ENCODE measurements at regions not wholly inside any gene's neighbourhood (a gene's known extent, or its start where the extent isn't known, plus 50 kb on each side); places are given as distances from the start of the nearest gene placed in this dataset.

- POLR2A ChIA-PET (ENCODE audit: unreplicated experiment), result no interaction called here
- H4K91ac ChIP-seq (ENCODE audit: insufficient read depth, low read depth, low read length), result no peak overlapping the region
- H3K27me3 ChIP-seq (ENCODE audit: control insufficient read depth, insufficient read depth, low read length), result no peaks in the 10 kb centered on the region
- dilution Hi-C loops (cut with HindIII; ENCODE audit: low sequenced_read_pairs, unreplicated experiment), result no loop called here
- in situ Hi-C loops (cut with MboI; ENCODE audit: low sequenced_read_pairs), result no loop called here
- no peak overlapping the region for H3K27ac ChIP-seq (ENCODE audit: insufficient read depth, low read length)
- no peak for TF ChIP-seq BHLHE40 (IDR thresholded peaks at IDR 0.05; ENCODE audit: low read depth, low read length)
- TF ChIP-seq NFE2L2 (IDR thresholded peaks at IDR 0.05; ENCODE audit: low read depth, low read length), result no peak
- TF ChIP-seq USF2 (IDR thresholded peaks at IDR 0.05; ENCODE audit: low read depth, low read length), result no peak
- no peak for TF ChIP-seq ELK1 (IDR thresholded peaks at IDR 0.05; ENCODE audit: borderline replicate concordance, low read depth, low read length)
- no peak for TF ChIP-seq MXI1 (IDR thresholded peaks at IDR 0.05; ENCODE audit: borderline replicate concordance, low read depth, low read length)
- no peak for TF ChIP-seq RCOR1 (IDR thresholded peaks at IDR 0.05; ENCODE audit: insufficient replicate concordance, low read length)
- TF ChIP-seq CTCF (conservative IDR thresholded peaks at IDR 0.05; ENCODE audit: low read depth, low read length), result no peak
- no peak for TF ChIP-seq FOS (IDR thresholded peaks at IDR 0.05; ENCODE audit: low read depth, low read length)
- TF ChIP-seq POLR2A (IDR thresholded peaks at IDR 0.05; ENCODE audit: low read depth, low read length), result no peak
- TF ChIP-seq MAFK (IDR thresholded peaks at IDR 0.05; ENCODE audit: low read depth, low read length), result no peak
- TF ChIP-seq CHD1 (IDR thresholded peaks at IDR 0.05; ENCODE audit: low read depth, low read length), result no peak
- TF ChIP-seq MAZ (IDR thresholded peaks at IDR 0.05; ENCODE audit: borderline replicate concordance, low read depth, low read length), result no peak
- H2AK9ac ChIP-seq (replicated peaks; ENCODE audit: low read depth, low read length, poor library complexity), result no peak overlapping the region
- no TSS peak for BruUV-seq (replicated peaks)
- H3K56ac ChIP-seq (ENCODE audit: extremely low read depth, insufficient read depth, low read length), result no peak overlapping the region
- no peak overlapping the region for H2AFZ ChIP-seq (replicated peaks; ENCODE audit: low read length, poor library complexity)
- H4K5ac ChIP-seq (ENCODE audit: low read depth, low read length), result no peak overlapping the region
- H3K36me3 ChIP-seq (ENCODE audit: control insufficient read depth, insufficient read depth, low read length), result no peaks in the 10 kb centered on the region
- CTCF ChIA-PET, result no interaction called here
- H3K4ac ChIP-seq (ENCODE audit: low read depth, low read length), result no peak overlapping the region
- ATAC-seq (ENCODE audit: low read depth) (no peak), DNase-seq (no peak)
- no peak overlapping the region for H3K4me3 ChIP-seq (ENCODE audit: insufficient read depth, low read depth, low read length)
- no peak overlapping the region for H3K23ac ChIP-seq (ENCODE audit: low read depth, low read length)
- H3K14ac ChIP-seq (replicated peaks; ENCODE audit: low read depth, low read length), result no peak overlapping the region
- no peak overlapping the region for H2AK5ac ChIP-seq (ENCODE audit: low read depth, low read length)
- H3K79me1 ChIP-seq (ENCODE audit: low read depth in 1 of 2, low read length in 2 of 2), result no peaks in the 10 kb centered on the region
- WGBS, 2 experiments (ENCODE audit: extremely low coverage in 2 of 2, insufficient read length in 1 of 2), result no CpG with 5 or more reads among the region's 1 CpG
- H2BK5ac ChIP-seq (ENCODE audit: low read depth, low read length, poor library complexity, severe bottlenecking), result no peak overlapping the region
- H3K4me1 ChIP-seq (ENCODE audit: control insufficient read depth, insufficient read depth, low read length), result no peaks in the 10 kb centered on the region
- no peaks in the 10 kb centered on the region for H4K20me1 ChIP-seq (ENCODE audit: insufficient read depth, low read length)
- H2BK15ac ChIP-seq (ENCODE audit: low read depth, low read length), result no peak overlapping the region
- no peak overlapping the region for H2BK120ac ChIP-seq (ENCODE audit: low read depth, low read length)
- H2BK20ac ChIP-seq (ENCODE audit: low read depth, low read length), result no peak overlapping the region
- H3K4me2 ChIP-seq (ENCODE audit: low read depth, low read length), result no peak overlapping the region
- no peak overlapping the region for H3K18ac ChIP-seq (ENCODE audit: low read depth, low read length)
- intact Hi-C loops (cut with micrococcal nuclease), result no loop called here
- H4K8ac ChIP-seq (ENCODE audit: low read depth in 2 of 2, low read length in 2 of 2), result no peak overlapping the region
- no peaks in the 10 kb centered on the region for H3K9me1 ChIP-seq (ENCODE audit: insufficient read depth, low read length)
- no peak overlapping the region for H3K9ac ChIP-seq (ENCODE audit: low read depth, low read length)
- H3K9me3 ChIP-seq (ENCODE audit: control insufficient read depth, insufficient read depth, low read length), result no peaks in the 10 kb centered on the region
Measured at GRCh38 chr7:96773483-96773882, 63.8 kb upstream of the SEM1 start.
